Lung microvascular endothelial cell (primary cell): ENCODE measurements at regions not wholly inside any gene's neighbourhood (a gene's known extent, or its start where the extent isn't known, plus 50 kb on each side); places are given as distances from the start of the nearest gene placed in this dataset.

Source experiments
- DNase-seq, 2 donors: peaks; one replicate each; pipeline versions ENCODE4 v3.0.0 to v3.0.0-alpha.2; 2010; ENCODE audit warnings: low read depth in 2 of 2

DNA sequence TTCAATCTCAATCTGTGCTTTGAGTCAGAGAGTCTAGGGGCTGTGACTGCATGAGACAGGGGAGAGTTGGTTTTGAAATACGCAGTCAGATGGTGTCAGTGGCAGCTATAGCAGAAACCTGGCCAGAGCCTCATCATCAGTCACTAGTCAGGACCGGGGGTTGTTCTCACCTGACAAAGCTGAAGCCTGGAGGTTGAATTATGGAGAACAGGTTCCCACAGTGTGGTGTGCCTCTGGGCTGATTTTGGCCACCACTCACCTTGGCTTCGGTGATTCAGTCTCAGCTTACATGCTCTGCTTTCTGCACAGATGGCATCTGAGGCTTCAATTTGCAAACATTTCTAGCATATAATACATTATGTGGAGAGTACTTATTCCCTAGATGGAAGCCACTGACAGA is 387.3 kb downstream of the YTHDC2 start:
- DNase-seq, result no peak

DNA sequence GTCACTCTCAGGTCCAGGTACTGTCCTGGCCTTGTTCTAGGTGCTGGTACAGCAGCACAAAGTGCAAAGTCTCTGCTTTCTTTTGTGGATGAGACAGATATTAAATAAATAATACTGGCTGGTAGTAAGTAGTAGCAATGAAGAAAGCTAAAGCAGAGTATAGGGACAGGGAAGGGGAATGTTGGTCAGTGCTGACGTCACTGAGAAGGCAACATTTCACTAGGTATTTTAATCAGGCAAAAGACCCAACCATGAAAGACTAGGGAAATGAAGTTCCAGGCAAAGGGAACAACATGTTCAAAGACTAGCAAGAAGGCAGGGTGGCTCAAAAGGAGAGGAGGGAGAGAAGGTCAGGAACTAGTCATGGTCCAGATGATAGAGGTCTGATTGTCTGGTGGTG is 388.2 kb downstream of the YTHDC2 start:
- no peak for DNase-seq

GRCh38 chr5:113902917-113903660 is 389.6 kb downstream of the YTHDC2 start:
- no peak for DNase-seq

- DNase-seq, result no peak
Observed at GRCh38 chr5:113909782-113910181, 396.3 kb downstream of the YTHDC2 start.

DNA sequence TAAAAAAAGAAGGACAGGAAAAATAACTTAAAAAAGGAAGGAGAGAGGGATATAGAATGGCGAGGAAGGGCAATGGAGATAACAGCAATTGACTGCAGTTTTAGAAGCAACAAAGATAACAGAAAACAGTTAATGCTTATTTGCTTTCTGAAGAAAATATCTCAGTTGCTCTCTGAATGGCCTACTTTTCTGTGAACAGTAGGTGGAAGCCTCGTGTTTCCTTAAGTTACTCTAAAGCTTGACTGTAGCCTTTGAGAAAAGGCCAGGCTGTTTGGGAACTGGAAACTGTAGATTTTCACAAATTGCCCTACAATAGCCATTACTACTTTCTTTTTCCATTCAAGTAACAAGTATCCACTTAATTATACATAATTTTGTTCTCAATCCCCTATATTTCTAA is 404.5 kb downstream of the YTHDC2 start:
- DNase-seq, result no peak

DNA sequence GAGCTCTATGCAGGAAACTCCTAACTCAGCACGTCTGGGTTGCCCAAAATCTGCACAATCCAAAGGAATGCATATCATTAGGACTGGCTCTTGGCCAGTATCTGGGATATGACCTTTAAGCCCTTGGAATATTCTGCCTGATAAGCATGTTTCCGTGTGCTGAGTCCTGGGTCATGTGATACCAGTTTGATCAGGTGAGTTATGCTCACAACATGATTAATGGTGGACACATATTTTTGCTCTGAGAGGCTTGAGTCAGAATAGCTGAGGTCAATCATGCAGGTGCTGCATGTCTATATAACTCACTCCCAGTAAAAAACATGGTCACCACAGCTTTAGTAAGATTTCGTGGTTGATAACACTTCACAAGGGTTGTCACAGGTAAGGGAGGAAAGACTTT is 408.8 kb downstream of the YTHDC2 start:
- peak in 1 of 2 donors; percentile 72 for DNase-seq

DNA sequence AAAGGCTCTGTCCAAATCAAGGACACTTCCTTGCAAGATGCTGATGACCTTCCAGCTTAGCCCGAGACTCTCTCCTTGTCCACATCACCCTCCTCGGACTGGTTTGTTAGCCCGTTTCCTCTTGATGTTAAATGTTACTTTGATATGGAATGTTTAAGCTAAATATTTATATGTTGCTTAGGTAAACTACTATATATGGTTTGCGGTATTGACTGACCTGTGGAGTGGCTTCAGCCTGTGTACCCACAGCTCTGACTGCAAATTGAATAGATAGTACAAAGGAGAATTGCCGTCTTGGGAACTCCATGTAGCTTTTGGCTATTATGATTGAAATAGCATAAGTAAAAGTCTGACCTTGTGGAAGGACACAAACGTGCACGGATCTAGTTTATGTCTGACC is 422.0 kb downstream of the YTHDC2 start:
- DNase-seq, result no peak

- DNase-seq, result no peak
Observed at GRCh38 chr5:113937301-113937700, 423.8 kb downstream of the YTHDC2 start.

DNA sequence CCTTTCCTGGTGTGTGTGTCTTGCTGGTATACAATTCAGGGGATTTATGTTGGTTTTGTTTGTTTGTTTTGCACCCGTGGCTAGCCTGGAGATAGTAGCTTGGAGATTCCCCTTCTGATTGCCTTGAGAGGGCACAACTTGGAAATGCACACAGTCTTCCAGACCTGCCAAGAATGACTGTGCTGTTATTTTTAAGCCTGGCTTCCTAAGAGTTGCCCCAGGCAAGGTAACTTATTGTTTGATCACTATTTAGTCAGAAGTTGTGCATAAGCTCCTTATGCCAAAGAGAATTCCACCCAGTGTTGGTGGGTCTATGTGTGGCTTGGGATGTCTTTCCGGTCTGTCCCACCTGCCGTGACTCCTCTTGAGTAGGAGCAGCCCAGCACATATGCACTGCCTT is 421.9 kb upstream of the KCNN2 start:
- DNase-seq, result no peak

GRCh38 chr5:113950186-113950585 is 411.7 kb upstream of the KCNN2 start:
- DNase-seq, result peak in 1 of 2 donors; percentile 3

DNA sequence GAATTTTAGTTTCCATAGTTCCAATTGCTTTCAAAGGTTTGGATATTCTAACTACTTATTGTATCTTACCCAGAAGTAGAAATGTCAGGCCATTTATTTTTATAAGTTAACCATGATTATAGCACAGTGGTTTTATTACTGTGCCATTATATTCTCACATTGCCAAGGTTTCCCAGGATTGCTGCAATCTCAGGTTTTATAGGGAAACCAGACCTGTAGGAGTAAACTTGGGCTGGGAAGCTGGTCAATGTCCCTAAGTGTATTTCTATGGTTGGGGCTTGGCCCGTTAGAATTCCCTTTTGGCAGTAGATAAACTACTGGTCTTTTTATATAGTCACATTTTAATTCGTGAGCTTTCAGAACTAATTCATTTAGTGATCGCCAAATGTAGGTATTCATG is 396.6 kb upstream of the KCNN2 start:
- no peak for DNase-seq

GRCh38 chr5:113969901-113970300 is 392.0 kb upstream of the KCNN2 start:
- no peak for DNase-seq

GRCh38 chr5:113971454-113971853 is 390.4 kb upstream of the KCNN2 start:
- no peak for DNase-seq

DNA sequence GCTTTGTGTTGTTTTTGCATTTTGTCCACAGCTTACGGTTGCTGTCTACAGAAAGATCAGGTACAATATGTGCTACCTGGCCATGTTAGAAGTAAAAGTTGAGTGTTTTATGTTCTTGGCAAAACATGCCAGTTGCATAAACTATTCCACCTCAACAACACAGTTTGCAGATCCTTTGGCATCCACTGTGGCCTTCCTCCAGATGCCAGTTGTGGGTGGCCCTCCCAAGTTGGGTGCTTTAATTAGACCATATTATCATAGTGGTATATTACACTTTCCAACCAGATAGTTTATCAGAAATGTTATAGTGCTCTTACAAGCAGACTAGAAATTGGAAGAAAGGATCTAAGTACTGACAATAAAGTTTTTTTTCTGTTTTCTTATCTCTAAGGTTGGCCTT is 386.9 kb upstream of the KCNN2 start:
- no peak for DNase-seq

- no peak for DNase-seq
Observed at GRCh38 chr5:113984928-113985327, 376.9 kb upstream of the KCNN2 start.

DNA sequence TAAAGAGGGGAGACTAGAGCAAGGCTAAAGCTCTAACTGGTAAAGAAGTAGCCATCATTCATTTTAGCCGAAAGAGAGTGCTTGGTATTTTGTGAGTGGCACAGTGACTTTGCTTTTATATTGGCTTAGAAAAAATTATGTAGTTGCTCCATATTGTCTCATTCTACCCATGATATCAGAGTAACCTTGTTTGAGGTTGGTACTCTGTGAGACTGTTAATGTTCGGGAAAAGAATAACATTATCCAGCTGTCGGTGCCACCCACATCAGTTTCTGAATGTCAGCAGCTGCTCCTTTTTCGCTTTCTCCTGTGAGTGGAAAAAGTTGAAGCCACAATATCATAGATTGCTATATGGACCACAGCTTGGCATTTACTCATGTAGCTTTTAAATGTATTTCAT is 376.4 kb upstream of the KCNN2 start:
- DNase-seq, result no peak

GRCh38 chr5:113989278-113989912 is 372.5 kb upstream of the KCNN2 start:
- DNase-seq, result peak in 1 of 2 donors; percentile 4

GRCh38 chr5:113989913-113990305 is 372.0 kb upstream of the KCNN2 start:
- no peak for DNase-seq

- DNase-seq, result no peak
Observed at GRCh38 chr5:114001076-114001475, 360.8 kb upstream of the KCNN2 start.

DNA sequence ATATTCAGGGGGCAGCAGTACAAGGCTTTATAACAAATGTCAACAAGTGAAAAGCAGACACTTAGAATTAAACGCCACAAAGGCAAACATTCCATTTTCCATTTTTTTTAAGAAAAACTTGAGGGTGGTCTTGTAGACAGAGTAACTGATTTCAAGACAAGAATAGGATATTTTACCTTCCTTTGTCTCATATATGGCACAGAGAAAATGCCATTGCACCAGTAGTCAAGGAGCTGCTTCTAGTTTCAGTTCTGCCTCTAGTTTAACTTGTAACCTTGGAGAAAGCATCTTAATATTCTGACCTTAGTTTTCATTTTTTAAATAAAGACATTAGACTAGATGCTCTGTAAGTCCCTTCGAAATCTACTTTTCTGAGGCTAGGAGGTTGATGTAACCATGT is 355.3 kb upstream of the KCNN2 start:
- no peak for DNase-seq

- no peak for DNase-seq
Observed at GRCh38 chr5:114007678-114008077, 354.2 kb upstream of the KCNN2 start.

- DNase-seq, result no peak
Observed at GRCh38 chr5:114010362-114010761, 351.5 kb upstream of the KCNN2 start.

GRCh38 chr5:114018186-114018585 is 343.7 kb upstream of the KCNN2 start:
- peak in 1 of 2 donors; percentile 20 for DNase-seq
